ENCODE measurements at regions not wholly inside any gene's neighbourhood (a gene's known extent, or its start where the extent isn't known, plus 50 kb on each side); places are given as distances from the start of the nearest gene placed in this dataset.
A peak's percentile ranks its signal among the peaks of the same experiment; 100 is the strongest.

GRCh38 chr3:98680723-98681122 is 82.4 kb upstream of the ST3GAL6 start (continued):
- TF ChIP-seq USF2 (IDR thresholded peaks at IDR 0.05; ENCODE audit: low read depth, low read length), result no peak
- no peak for TF ChIP-seq USF2 (CRISPR knock-in tag; IDR thresholded peaks at IDR 0.05; ENCODE audit: borderline replicate concordance)
- no peak for TF ChIP-seq ARNTL (CRISPR knock-in tag; IDR thresholded peaks at IDR 0.05)
- TF ChIP-seq ZFP36 (IDR thresholded peaks at IDR 0.05; ENCODE audit: borderline replicate concordance, low read depth, low read length, partially characterized antibody), result no peak

- in situ Hi-C loops (cut with HindIII; ENCODE audit: extremely low pct_ligation_motif_present, low pct_unique_long_range_greater_than_20kb), result no loop called here
- no TSS peak for BruUV-seq (replicated peaks)
- H3K27me3 ChIP-seq (ENCODE audit: control insufficient read depth in 1 of 2, insufficient read depth in 2 of 2, low read length in 2 of 2), result no peaks in the 10 kb centered on the region
- FAIRE-seq (no peak), ATAC-seq (no peak; the same call in 2 of the 3 replicates), DNase-seq (ENCODE audit: low spot score) (no peak)
- no peaks in the 10 kb centered on the region for H4K20me1 ChIP-seq (ENCODE audit: insufficient read depth, low read length)
- H3K9me3 ChIP-seq (ENCODE audit: low read length), result no peaks in the 10 kb centered on the region
- H2AFZ ChIP-seq (ENCODE audit: low read length), result no peak overlapping the region
- TF ChIP-seq SATB2 (CRISPR knock-in tag; IDR thresholded peaks at IDR 0.05) (no peak), TEAD3 (CRISPR knock-in tag; optimal IDR thresholded peaks at IDR 0.05; ENCODE audit: borderline replicate concordance) (peak; percentile 46)
- ChIA-PET POLR2A (no interaction called here), CTCF (ENCODE audit: low intra/inter-chr PET ratio, low total read pairs) (interaction anchor here (1.6 kb wide), 1 partner anchor 131 kb away, joined by 4 read pairs; no protein-coding TSS in a partner anchor)
- no peaks in the 10 kb centered on the region for H3K79me2 ChIP-seq (ENCODE audit: insufficient read depth, low read length)
- 60% methylated on average over 7 of the region's 7 CpGs for WGBS (ENCODE audit: low lambda C conversion rate)
- no peak overlapping the region for H3K9ac ChIP-seq (ENCODE audit: insufficient read depth, low read depth, low read length)
- H3K4me2 ChIP-seq (ENCODE audit: low read depth, low read length), result peak overlapping the region; percentile 53; the same call in 1 of the 2 replicates
- no peaks in the 10 kb centered on the region for H3K36me3 ChIP-seq (replicated peaks in 1 of 2; ENCODE audit: control insufficient read depth in 1 of 2, insufficient read depth in 2 of 2, low read length in 2 of 2)
- no peak overlapping the region for H3K4me3 ChIP-seq (replicated peaks in 1 of 3; ENCODE audit: insufficient read depth in 1 of 3, low read depth in 2 of 3, low read length in 3 of 3)
- intact Hi-C loops (cut with micrococcal nuclease; ENCODE audit: unreplicated experiment), result loop anchor here (5.0 kb wide), 2 partner anchors 116 to 131 kb away; no protein-coding TSS in a partner anchor
- peaks cover 14% of the 10 kb centered on the region for H3K4me1 ChIP-seq (ENCODE audit: insufficient read depth, low read length)
- no peak overlapping the region for H3K27ac ChIP-seq (ENCODE audit: extremely low read length, insufficient read depth, low read length)
Observed at GRCh38 chr3:98681486-98681885, 81.7 kb upstream of the ST3GAL6 start.

All from HepG2 (cell line).